PFSK-1 (cell line): ENCODE measurements at regions not wholly inside any gene's neighbourhood (a gene's known extent, or its start where the extent isn't known, plus 50 kb on each side); places are given as distances from the start of the nearest gene placed in this dataset.

ENCODE experiments used
- FOXP2 ChIP-seq: optimal IDR thresholded peaks from 2 replicates; pipeline ENCODE3; 2011; ENCODE audit warnings: borderline replicate concordance, control low read depth, inconsistent platforms; ENCODE audit not compliant: insufficient read depth; ENCODE audit errors: extremely low read length, extremely low read depth
- POLR2AphosphoS5 ChIP-seq: IDR thresholded peaks from 2 replicates; pipeline ENCODE4 v1.6.1; 2012; ENCODE audit warnings: low read depth, mild to moderate bottlenecking, control low read depth, low read length, moderate library complexity
- SIN3A ChIP-seq: IDR thresholded peaks from 2 replicates; pipeline ENCODE4 v1.6.1; 2012; ENCODE audit warnings: mild to moderate bottlenecking, low read length, moderate library complexity, borderline replicate concordance; ENCODE audit not compliant: insufficient read depth
- TAF1 ChIP-seq: IDR thresholded peaks from 2 replicates; pipeline ENCODE4 v1.6.1; 2012; ENCODE audit warnings: low read length, control low read depth, borderline replicate concordance; ENCODE audit not compliant: insufficient read depth
- TF ChIP-seq, protein P1 (sequence below), 2 experiments: IDR thresholded peaks; 2 replicates each; pipeline versions ENCODE4 v1.6.1 to v1.8.0; 2011 to 2012; ENCODE audit warnings: low read depth in 2 of 2, low read length in 2 of 2, control low read depth in 1 of 2, inconsistent platforms in 1 of 2, mild to moderate bottlenecking in 1 of 2, moderate library complexity in 1 of 2; ENCODE audit not compliant: insufficient read depth in 1 of 2

DNA sequence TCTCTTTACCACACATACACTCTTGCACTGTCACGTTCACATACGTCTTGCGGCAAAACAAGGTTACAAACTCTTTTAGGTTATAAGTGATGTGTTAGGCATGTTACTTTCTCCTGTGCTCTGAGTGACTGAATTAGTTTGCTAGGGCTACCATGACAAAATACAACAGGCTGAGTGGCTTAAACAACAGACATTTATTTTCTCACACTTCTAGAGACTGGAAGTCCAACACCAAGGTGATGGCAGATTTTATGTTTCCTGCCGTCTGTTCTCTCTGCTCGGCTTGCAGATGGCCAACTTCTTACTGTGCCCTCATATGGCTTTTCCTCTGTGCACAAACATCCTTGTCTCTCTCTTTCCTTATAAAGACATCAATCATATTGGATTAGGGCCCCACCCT is 1224.3 kb upstream of the TENM3 start:
- TF ChIP-seq, protein P1, sequence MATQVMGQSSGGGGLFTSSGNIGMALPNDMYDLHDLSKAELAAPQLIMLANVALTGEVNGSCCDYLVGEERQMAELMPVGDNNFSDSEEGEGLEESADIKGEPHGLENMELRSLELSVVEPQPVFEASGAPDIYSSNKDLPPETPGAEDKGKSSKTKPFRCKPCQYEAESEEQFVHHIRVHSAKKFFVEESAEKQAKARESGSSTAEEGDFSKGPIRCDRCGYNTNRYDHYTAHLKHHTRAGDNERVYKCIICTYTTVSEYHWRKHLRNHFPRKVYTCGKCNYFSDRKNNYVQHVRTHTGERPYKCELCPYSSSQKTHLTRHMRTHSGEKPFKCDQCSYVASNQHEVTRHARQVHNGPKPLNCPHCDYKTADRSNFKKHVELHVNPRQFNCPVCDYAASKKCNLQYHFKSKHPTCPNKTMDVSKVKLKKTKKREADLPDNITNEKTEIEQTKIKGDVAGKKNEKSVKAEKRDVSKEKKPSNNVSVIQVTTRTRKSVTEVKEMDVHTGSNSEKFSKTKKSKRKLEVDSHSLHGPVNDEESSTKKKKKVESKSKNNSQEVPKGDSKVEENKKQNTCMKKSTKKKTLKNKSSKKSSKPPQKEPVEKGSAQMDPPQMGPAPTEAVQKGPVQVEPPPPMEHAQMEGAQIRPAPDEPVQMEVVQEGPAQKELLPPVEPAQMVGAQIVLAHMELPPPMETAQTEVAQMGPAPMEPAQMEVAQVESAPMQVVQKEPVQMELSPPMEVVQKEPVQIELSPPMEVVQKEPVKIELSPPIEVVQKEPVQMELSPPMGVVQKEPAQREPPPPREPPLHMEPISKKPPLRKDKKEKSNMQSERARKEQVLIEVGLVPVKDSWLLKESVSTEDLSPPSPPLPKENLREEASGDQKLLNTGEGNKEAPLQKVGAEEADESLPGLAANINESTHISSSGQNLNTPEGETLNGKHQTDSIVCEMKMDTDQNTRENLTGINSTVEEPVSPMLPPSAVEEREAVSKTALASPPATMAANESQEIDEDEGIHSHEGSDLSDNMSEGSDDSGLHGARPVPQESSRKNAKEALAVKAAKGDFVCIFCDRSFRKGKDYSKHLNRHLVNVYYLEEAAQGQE (IDR thresholded peaks at IDR 0.05; ENCODE audit: insufficient read depth in 1 of 2, low read depth in 2 of 2, low read length in 2 of 2) = no peak
- TF ChIP-seq POLR2AphosphoS5 (no peak), SIN3A (no peak), FOXP2 (no peak), TAF1 (no peak)

DNA sequence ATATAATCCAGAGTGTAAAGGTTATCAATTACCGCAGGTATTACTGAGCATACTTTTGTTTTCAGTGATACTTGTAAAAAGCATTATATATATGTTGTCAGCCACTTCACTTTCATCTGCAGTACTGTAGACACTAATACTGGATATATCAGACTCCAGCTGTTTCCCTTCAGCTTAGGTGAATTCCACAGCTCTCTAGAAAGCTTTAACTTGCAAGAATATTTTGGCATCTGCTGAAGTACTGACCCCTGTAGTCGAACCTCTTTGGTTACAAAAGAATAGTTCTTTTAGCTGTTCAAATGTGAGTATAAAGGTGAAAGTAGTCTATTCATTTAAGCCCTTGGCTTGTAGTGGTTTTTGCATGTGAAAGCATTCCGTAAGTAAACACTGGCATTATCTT is 1222.7 kb upstream of the TENM3 start:
- TF ChIP-seq FOXP2 (no peak), TAF1 (no peak), POLR2AphosphoS5 (no peak), SIN3A (no peak)
- TF ChIP-seq, protein P1 (IDR thresholded peaks at IDR 0.05; ENCODE audit: insufficient read depth in 1 of 2, low read depth in 2 of 2, low read length in 2 of 2) = no peak

DNA sequence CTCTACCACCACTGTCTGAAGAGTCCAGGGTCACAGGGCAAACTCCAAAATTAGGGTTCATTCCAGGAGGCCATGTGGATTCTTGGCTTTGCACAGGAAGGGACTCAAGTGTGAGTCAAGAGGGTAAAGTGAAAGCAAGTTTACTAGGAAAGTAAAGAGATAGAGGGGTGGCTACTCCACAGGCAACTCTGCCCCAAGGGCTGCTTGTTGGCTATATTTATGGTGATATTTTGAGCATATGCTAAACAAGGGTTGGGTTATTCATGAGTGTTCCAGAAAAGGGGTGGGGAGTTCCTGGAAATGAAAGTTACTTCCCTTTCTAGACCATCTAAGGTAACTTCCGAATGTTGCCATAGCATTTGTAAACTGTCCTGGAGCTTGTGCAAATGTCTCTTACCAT is 1222.0 kb upstream of the TENM3 start:
- TF ChIP-seq SIN3A = no peak
- TF ChIP-seq, protein P1 (IDR thresholded peaks at IDR 0.05; ENCODE audit: insufficient read depth in 1 of 2, low read depth in 2 of 2, low read length in 2 of 2) = no peak
- TF ChIP-seq TAF1 = no peak
- TF ChIP-seq POLR2AphosphoS5 = no peak
- no peak for TF ChIP-seq FOXP2

DNA sequence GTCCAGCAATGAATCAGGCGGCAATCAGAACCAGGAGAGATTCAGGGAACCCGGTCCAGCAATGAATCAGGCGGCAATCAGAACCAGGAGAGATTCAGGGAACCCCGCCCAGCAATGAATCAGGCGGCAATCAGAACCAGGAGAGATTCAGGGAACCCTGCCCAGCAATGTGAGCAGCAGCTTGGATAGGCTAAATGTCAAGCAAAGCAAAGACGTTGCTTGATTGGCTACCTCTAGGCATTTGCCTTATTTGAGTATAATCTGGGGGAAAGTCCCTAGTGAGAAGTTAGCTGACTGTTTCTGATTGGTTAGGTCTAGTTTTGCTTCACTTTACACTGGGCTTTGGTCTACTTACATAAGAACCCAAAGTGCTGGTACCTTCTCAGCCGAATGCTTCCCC is 1212.2 kb upstream of the TENM3 start:
- TF ChIP-seq TAF1 (no peak), FOXP2 (no peak), POLR2AphosphoS5 (no peak), SIN3A (no peak)
- TF ChIP-seq, protein P1 (IDR thresholded peaks at IDR 0.05; ENCODE audit: insufficient read depth in 1 of 2, low read depth in 2 of 2, low read length in 2 of 2) = no peak

DNA sequence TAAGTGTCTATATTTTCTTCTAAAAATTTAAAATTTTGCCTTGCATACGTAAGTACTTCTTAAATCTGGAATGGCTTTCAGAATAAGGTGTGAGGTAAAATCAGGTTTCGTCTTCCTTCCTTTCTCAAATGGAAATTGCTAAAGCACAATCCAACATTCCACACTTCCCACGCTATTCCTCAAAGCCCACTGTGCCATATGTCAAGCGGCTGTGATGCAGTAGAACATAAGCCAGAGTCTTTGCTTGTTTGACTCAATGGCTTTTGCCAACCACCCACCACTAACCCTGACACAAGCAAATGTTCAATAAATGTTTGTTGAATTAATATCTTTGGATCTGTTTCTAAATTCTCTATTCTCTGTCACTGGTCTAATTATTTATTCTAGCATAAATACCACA is 1199.7 kb upstream of the TENM3 start:
- TF ChIP-seq, protein P1 (IDR thresholded peaks at IDR 0.05; ENCODE audit: insufficient read depth in 1 of 2, low read depth in 2 of 2, low read length in 2 of 2) = no peak
- TF ChIP-seq TAF1 = no peak
